Liver (tissue), 7 donors: ENCODE measurements at regions not wholly inside any gene's neighbourhood (a gene's known extent, or its start where the extent isn't known, plus 50 kb on each side); places are given as distances from the start of the nearest gene placed in this dataset.

Source experiments
- DNase-seq: peaks from one replicate; pipeline ENCODE4 v3.0.0-alpha.2; 2017; ENCODE audit warnings: low spot score
- H3K27ac ChIP-seq, 2 donors: one replicate each; pipeline ENCODE4 v1.7.0; 2013; ENCODE audit warnings: inconsistent platforms in 2 of 2, low read length in 2 of 2, control low read depth in 1 of 2, low read depth in 1 of 2, mild to moderate bottlenecking in 1 of 2
- H3K27me3 ChIP-seq, 4 donors: one replicate each; pipeline versions ENCODE4 v1.6.1 to v1.7.0; 2013; ENCODE audit warnings: low read length in 3 of 4, inconsistent platforms in 1 of 4, mild to moderate bottlenecking in 1 of 4, moderate library complexity in 1 of 4; ENCODE audit not compliant: control insufficient read depth in 4 of 4, insufficient read depth in 4 of 4
- H3K36me3 ChIP-seq, 4 donors: one replicate each; pipeline versions ENCODE4 v1.6.1 to v1.7.0; 2013; ENCODE audit warnings: low read length in 3 of 4, mild to moderate bottlenecking in 3 of 4, low read depth in 1 of 4, moderate library complexity in 1 of 4; ENCODE audit not compliant: control insufficient read depth in 4 of 4, insufficient read depth in 3 of 4
- H3K4me1 ChIP-seq, 4 donors: one replicate each; pipeline versions ENCODE4 v1.6.1 to v1.7.0; 2013; ENCODE audit warnings: low read length in 3 of 4, mild to moderate bottlenecking in 3 of 4, moderate library complexity in 1 of 4; ENCODE audit not compliant: control insufficient read depth in 4 of 4, insufficient read depth in 4 of 4
- H3K4me3 ChIP-seq, 3 donors: one replicate each; pipeline versions ENCODE4 v1.6.1 to v1.7.0; 2013; ENCODE audit warnings: low read length in 3 of 3, control low read depth in 1 of 3, low read depth in 1 of 3, mild to moderate bottlenecking in 1 of 3
- H3K9ac ChIP-seq, 2 donors: one replicate each; pipeline ENCODE4 v1.7.0; 2013; ENCODE audit warnings: low read length in 2 of 2, mild to moderate bottlenecking in 2 of 2, moderate library complexity in 2 of 2, control low read depth in 1 of 2, low read depth in 1 of 2
- H3K9me3 ChIP-seq, 4 donors: one replicate each; pipeline versions ENCODE4 v1.6.1 to v1.7.0; 2013; ENCODE audit warnings: low read length in 3 of 4; ENCODE audit not compliant: control insufficient read depth in 4 of 4
- FOXA1 ChIP-seq: IDR thresholded peaks from 2 replicates; pipeline ENCODE4 v1.6.1; 2016; ENCODE audit warnings: antibody characterized with exemption
- FOXA2 ChIP-seq: IDR thresholded peaks from 2 replicates; pipeline ENCODE4 v1.6.1; 2016; ENCODE audit warnings: antibody characterized with exemption
- HNF4A ChIP-seq, 2 donors: conservative IDR thresholded peaks; 2 replicates each; pipeline ENCODE4 v1.6.1; 2016; ENCODE audit warnings: antibody characterized with exemption in 2 of 2, mild to moderate bottlenecking in 2 of 2
- JUND ChIP-seq, 2 donors: IDR thresholded peaks; 2 replicates each; pipeline ENCODE4 v1.6.1; 2016; ENCODE audit warnings: antibody characterized with exemption in 2 of 2
- NR2F2 ChIP-seq: IDR thresholded peaks from 2 replicates; pipeline ENCODE4 v1.6.1; 2016; ENCODE audit warnings: antibody characterized with exemption
- REST ChIP-seq: IDR thresholded peaks from 2 replicates; pipeline ENCODE4 v1.6.1; 2016; ENCODE audit warnings: antibody characterized with exemption, mild to moderate bottlenecking
- RXRA ChIP-seq, 2 donors: IDR thresholded peaks; 2 replicates each; pipeline ENCODE4 v1.6.1; 2017 to 2018; ENCODE audit warnings: antibody characterized with exemption in 2 of 2, mild to moderate bottlenecking in 1 of 2
- SP1 ChIP-seq: IDR thresholded peaks from 2 replicates; pipeline ENCODE4 v1.6.1; 2018; ENCODE audit warnings: antibody characterized with exemption, mild to moderate bottlenecking
- TAF1 ChIP-seq: conservative IDR thresholded peaks from 2 replicates; pipeline ENCODE4 v1.6.1; 2016; ENCODE audit warnings: antibody characterized with exemption, mild to moderate bottlenecking
- YY1 ChIP-seq: IDR thresholded peaks from 2 replicates; pipeline ENCODE4 v1.6.1; 2016; ENCODE audit warnings: antibody characterized with exemption, mild to moderate bottlenecking
- WGBS: extraction: QIAGEN DNeasy Blood & Tissue Kit; methylation state at CpG from one replicate; pipeline ENCODE4 v1.1.7; 2013; 5-methylcytosine and 5-hydroxymethylcytosine counted together
- TF ChIP-seq, protein P1 (sequence below): IDR thresholded peaks from 2 replicates; pipeline ENCODE4 v1.6.1; 2016; ENCODE audit warnings: antibody characterized with exemption
- donor health status: healthy.
- donor health status: healthy.
- donor health status: healthy.
- donor health status: healthy.

DNA sequence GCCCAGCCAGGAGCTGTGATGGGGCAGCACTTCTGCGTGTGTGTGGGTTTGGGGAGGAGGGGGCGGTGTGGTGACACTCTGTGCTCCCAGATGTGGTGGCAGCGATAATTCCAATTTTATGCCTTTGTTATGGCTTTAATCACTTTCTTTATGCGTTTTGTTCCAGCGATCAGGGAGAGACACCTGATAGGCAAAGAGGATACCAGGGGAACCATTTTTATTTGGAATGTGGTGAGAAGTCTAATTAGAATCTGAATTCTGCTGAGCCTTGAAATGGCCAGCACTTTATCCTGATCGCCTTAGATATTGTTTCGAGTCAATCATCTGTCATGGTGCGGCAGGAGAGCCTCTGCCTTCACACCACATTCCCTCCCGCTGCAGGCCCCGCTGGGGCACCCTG is 79.5 kb downstream of the HIF1AN start:
- TF ChIP-seq HNF4A (conservative IDR thresholded peaks at IDR 0.05) (no peak), FOXA1 (no peak), FOXA2 (no peak), REST (no peak), TAF1 (no peak)
- H3K4me3 ChIP-seq, result no peak overlapping the region
- no peak for DNase-seq
- no peaks in the 10 kb centered on the region for H3K4me1 ChIP-seq
- WGBS, result 77% methylated on average over 10 of the region's 10 CpGs
- peaks cover 0 to 5% (median 1%) of the 10 kb centered on the region in 4 donors for H3K27me3 ChIP-seq
- H3K27ac ChIP-seq, result no peak overlapping the region
- H3K9ac ChIP-seq, result no peak overlapping the region
- no peaks in the 10 kb centered on the region for H3K9me3 ChIP-seq
- no peaks in the 10 kb centered on the region for H3K36me3 ChIP-seq

- no peak for DNase-seq
- H3K27me3 ChIP-seq, result peaks cover 0 to 11% (median 5%) of the 10 kb centered on the region in 4 donors
- 57% methylated on average over 5 of the region's 5 CpGs for WGBS
- H3K4me1 ChIP-seq, result no peaks in the 10 kb centered on the region
- H3K27ac ChIP-seq, result no peak overlapping the region
- H3K9me3 ChIP-seq, result no peaks in the 10 kb centered on the region
- no peaks in the 10 kb centered on the region for H3K36me3 ChIP-seq
- no peak overlapping the region for H3K4me3 ChIP-seq
- TF ChIP-seq RXRA (IDR thresholded peaks at IDR 0.05) (no peak), NR2F2 (no peak), FOXA1 (no peak), REST (no peak), FOXA2 (no peak), SP1 (no peak), JUND (IDR thresholded peaks at IDR 0.05) (no peak), HNF4A (conservative IDR thresholded peaks at IDR 0.05) (no peak), YY1 (no peak)
- TF ChIP-seq, protein P1, sequence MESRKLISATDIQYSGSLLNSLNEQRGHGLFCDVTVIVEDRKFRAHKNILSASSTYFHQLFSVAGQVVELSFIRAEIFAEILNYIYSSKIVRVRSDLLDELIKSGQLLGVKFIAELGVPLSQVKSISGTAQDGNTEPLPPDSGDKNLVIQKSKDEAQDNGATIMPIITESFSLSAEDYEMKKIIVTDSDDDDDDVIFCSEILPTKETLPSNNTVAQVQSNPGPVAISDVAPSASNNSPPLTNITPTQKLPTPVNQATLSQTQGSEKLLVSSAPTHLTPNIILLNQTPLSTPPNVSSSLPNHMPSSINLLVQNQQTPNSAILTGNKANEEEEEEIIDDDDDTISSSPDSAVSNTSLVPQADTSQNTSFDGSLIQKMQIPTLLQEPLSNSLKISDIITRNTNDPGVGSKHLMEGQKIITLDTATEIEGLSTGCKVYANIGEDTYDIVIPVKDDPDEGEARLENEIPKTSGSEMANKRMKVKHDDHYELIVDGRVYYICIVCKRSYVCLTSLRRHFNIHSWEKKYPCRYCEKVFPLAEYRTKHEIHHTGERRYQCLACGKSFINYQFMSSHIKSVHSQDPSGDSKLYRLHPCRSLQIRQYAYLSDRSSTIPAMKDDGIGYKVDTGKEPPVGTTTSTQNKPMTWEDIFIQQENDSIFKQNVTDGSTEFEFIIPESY, result no peak
- no peak overlapping the region for H3K9ac ChIP-seq
Observed at GRCh38 chr10:100615908-100616307, 80.2 kb downstream of the HIF1AN start.
